ENCODE measurements at regions not wholly inside any gene's neighbourhood (a gene's known extent, or its start where the extent isn't known, plus 50 kb on each side); places are given as distances from the start of the nearest gene placed in this dataset.
A peak's percentile ranks its signal among the peaks of the same experiment; 100 is the strongest.

DNA sequence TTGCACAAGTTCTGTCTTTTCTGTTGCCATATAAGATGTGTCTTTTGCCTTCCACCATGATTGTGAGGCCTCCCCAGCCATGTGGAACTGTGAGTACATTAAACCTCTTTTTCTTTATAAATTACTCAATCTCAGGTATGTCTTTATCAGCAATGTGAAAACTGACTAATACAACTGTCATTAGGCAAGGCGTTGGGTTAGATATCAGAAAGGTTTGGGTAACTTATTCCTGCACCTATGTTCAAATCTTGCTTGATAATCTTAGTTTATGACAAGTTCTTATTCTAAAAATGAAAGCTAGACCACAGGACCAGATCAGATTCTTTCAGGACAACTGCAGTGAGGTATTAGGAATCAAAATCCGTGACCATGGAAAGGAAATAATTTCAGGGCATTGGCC is 160.6 kb upstream of the BDNF start:
- DNase-seq (ENCODE audit: low read depth), result no peak

DNA sequence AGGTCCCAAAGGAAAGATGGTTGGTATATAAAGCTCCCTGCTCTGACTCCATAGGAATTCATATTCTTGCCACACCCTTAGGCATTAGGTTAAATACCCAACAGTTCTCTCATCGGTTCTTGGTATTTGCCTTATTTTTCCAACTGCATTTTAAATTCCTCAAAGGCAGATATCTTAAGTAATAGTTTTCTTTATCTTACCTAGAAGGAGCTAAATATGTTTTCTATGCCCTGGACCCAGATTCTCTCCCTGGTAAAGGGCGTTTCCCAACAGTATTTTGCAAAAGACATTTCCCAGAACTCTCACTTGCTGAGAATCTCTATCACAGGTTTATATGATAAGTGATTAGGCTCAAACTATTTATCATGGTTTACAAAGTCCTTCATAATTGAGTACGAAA is 158.6 kb upstream of the BDNF start:
- no peak for DNase-seq (ENCODE audit: low read depth)

DNA sequence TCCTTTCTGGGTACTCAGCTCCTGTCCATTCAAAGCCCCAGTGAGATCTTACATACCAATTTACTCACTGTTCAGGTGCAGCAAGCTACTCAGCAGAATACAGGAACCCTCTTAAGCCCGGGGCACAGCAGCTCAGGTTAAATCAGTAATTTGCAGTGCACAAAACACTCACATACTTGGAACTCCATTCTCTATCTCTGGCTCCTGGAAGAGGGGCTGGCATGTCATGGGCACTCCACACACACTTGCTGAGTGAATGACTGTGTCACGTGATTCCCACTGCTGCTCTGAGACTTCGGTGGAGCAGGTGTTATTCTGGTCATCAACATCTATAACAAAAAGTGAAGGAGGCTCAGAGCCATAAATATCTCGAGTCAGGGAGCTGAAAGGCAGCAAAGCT is 157.3 kb upstream of the BDNF start:
- no peak for DNase-seq (ENCODE audit: low read depth)

DNA sequence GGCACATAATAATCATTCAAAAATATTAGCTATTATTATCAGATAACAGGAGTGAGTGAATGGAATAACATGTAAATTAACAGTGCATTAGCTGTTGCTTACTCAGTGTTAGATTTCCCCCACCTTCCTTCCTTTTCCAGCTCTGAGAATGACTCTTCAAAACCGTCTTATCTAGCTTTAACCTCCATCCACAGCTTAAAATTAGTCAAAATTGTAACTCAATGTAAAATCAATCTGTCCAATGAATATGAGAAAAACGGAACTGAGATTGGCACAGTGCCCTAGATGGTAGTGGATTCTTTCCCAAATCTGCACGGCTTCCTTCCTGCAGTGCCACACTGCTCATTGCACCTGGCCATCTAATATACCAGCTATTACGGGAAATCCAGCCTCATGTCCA is 156.8 kb upstream of the BDNF start:
- DNase-seq (ENCODE audit: low read depth), result no peak

DNA sequence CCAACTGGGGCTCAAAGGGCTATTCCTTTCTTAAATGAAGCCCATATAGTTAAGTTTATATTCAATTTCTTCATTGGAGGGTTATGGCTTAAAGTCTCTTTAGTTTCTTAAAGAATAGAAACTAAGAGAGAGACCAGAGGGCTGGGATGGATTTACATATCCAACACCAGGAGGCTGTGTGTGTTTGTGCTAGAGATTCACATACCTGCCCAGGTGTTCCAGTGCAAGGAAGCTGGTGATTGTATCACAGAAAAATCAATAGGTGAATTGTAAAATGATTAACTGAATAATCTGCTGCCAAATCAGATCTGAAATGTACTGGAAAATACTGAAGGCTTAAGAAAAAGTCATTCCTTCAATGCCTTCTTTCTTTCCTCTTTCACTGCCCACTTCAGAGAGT is 148.2 kb upstream of the BDNF start:
- DNase-seq (ENCODE audit: low read depth), result no peak

DNA sequence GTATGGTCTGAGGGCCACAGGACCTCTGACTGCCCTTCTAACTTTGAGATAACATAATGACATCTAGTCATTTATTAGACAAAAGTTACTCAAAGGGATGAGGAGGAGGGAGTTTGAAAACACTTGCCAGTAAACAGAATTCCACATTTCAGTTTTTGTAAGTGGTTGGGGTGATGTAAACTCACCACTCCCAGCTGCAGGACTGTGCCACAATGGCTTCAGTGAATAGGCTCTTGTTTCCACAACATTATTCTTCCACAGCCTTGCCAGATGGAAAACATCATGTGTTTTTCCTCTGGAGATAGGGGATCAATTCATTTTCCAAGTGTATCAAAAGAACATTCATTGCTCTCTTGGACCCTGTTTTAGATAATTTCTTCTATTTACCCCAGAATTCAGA is 147.2 kb upstream of the BDNF start:
- DNase-seq (ENCODE audit: low read depth), result no peak

DNA sequence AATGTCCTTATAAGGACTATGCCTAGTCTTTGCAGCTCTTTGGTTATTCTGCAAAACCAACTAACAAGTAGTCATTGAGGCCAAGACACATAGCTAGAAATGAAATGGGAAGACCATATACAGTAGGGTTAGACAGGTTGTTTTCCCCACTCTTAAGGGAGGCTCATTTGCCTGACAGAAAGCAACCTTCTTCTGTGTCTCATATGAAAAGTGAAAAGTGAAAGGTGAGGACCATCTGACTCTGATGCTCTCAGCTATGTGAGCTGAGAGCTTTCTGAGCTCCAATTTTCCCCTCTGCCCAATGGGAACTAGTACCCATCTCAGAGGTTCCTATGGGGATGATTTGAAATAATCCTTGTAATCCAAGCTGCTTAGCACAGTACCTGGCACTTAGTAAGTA is 142.0 kb upstream of the BDNF start:
- DNase-seq (ENCODE audit: low read depth), result no peak

DNA sequence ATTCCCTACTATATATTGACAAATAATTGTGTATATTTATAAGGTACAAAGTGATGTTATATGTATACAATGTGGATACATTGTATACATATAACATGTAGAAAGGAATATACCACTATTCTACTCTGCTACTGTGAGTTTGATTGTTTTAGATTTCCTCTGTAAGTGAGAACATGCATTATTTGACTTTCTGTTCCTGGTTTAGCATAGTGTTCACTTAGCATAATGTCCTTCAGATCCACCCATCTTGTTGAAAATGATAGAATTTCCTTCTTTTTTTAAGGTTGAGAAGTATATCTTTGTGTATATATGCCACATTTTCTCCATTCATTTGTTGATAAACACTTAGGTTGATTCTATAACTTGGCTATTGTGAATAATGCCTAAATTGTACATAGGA is 140.8 kb upstream of the BDNF start:
- DNase-seq (ENCODE audit: low read depth), result no peak

DNA sequence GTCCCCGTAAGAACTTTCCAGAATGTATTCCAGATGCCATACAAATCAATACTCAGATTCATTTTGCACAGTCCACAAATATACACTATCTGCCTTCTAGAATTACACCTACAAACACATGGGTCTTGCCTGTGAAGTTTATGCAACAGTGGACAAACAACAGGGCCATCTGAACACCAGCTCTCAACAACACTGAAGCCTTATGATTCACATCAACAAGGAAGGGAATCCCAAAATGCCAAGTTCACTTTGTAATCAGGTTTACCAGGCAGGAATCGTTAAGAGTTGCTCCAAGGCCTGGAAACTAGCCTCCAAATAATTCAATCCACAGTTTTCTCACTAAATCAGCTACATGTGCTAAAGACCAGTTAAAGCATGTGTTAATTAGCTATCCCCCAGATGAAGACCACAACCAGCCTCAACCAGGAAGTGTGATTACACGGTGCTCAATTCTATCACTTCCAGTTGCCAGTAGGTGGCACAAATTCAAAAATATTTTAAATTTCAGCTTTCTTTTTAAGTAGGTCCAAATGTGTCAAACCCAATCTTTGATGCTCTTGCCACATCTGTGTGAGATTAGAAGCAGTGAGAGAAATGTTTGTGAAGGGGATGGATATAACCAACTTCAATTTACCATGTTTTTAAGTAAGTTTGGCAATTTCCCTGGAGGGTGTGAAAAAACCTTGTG is 139.1 kb upstream of the BDNF start:
- DNase-seq (ENCODE audit: low read depth), result peak; percentile 44

DNA sequence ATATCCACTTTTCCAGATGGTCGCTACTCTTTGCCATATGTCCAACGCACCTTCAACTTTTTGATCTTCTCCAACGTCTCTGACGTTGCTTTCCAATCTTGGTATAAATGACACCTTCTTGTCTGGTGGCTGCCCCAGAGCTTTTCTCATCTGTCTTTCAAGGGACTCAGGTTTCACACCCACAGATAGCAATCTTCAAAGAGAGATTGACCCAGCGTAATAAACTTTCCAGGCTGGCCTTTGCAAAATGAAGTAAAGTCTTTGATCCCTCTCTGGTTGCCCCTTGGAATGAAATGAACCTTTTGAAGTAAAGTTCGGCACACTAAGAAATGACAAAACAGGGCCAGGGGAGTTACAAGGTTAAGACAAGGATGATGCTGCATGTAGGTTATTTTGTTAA is 138.4 kb upstream of the BDNF start:
- no peak for DNase-seq (ENCODE audit: low read depth)

DNA sequence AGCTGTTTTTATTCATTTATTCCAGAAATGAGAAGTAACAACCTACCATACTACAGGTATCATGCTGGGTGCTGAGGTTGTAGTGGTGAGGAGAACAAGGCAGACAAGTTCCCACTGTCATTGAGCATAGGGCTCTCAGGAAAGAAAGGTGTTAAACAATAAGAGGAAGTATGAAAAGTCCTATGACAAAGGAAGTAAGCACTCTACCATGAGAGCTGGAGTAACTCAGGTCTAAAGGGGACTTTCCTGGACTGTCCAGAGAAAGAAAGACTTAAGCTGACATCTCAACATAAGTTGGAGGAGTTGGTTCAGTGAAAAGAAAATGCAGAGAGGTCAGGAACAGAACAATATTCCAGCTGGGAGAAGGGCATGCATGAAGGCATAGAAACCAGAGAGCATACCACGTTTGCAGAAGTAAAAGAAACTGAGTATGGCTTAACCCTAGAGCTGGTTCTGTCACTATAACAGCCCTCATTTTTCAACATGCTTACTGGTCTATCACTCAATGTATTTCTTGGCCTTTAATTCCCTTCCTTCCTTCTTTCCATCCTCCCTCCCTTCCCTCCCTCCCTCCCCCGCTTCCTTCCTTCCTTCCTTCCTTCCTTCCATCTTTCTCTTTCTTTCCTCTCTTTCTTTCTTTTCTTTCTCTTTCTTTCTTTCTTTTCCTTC is 137.8 kb upstream of the BDNF start:
- DNase-seq (ENCODE audit: low read depth), result no peak

DNA sequence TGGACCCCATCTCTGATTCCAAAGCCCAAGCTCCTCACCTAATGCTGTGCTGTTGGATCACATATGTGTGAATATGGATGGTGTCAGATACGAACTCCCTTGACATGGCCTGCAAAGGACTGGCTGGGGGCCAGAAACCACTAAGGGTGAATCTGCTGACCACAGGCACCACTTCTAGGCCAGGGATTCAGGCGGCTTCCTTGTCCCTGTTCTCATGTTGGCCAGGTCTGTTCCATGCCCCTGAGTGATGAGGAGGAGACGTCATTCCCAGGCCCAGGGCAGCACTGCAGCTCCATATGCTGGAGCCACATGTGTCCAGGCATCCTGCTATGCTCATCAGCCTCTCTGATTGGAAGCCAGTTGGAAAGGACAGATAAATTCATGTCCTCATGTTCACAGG is 130.0 kb upstream of the BDNF start:
- DNase-seq (ENCODE audit: low read depth), result no peak

DNA sequence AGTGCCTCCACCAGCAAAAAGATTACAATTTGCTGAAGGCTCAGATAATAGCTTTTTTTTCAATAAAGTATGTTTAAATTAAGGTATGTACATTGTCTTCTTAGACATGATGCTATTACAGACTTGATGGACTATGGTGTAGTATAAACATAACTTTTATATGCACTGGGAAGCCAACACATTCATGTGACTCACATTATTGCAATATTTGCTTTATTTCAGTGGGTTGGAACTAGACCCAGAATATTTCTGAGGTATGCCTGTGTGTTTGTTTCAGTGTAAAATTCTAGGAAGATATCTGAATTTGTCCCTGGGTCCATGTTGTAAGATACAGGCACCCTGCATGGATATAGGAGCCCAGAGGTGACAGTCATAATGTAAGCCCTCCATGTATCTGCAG is 120.0 kb upstream of the BDNF start:
- DNase-seq (ENCODE audit: low read depth), result no peak

DNA sequence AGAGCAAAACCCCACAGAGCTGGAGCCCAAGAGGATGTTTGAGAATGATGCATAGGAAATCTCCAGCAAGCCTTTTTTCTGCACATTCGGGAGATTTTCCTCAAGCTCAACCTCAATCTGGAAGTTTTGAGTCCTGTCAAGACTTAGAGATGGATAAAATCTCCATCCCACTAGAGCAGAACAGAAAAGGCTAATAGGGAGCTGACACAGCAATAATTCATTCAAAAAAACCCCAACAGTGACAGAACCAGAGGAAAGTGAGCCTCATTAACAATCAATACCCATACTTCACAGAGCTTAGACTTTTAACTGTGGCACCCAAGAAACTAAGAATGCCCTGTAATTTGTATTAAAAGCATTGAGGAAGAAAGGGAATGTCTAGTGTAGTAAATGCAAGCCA is 115.9 kb upstream of the BDNF start:
- no peak for DNase-seq (ENCODE audit: low read depth)

DNA sequence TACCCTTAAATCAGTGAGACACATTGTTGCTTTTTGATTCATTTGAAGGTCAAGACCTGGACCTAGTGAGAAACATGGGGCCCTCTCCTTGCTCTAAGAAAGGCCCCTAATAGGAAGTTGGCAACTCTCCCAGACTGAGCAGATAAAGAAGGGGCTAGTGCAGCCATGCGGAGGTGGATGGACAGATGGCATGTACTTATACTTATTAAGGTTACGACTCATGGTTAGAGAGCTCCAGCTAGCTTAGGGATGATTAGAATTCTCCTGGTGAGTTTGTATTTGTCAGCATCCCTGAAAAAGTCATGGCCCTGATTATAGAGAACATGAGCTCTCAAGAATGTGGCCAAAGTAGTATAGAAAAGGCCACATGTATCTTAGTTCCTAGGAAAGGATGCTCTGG is 112.1 kb upstream of the BDNF start:
- DNase-seq (ENCODE audit: low read depth), result peak; percentile 2

DNA sequence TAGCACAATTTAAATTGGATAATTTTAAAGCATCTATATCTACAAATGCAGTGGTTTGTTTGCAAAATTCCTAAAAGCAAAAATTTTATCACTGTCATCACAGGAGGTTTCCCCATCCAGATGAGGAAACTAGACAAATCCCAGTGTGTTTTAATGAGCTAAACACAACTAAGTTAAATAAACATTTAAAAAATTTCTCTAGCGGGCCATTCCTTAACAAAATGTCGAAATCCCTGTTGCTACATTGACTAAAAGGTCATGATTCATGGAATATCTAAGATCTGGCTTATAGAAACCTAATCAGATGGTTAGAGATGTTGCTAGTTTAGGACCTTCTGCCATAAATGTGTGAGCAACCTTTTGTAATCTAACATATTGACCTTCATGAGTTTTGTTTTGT is 107.3 kb upstream of the BDNF start:
- DNase-seq (ENCODE audit: low read depth), result no peak

DNA sequence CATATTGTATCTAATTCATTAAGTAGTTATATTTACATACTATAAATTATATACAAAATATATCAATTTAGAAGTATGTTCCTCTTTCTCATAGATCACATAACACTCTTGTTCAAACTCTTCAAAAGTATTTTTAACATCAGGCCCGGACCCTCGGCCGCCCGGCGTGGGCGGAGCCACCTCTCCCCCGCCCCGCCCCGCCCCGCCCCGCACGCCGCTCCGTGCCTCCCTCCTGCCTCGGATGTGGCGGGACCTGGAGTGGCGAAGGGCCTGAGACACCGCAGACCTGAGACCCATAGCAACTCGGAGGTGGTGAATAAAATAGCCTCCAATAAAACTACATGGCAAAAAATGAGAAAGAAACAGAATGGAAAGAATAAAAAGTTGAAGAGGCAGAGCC is 105.9 kb upstream of the BDNF start:
- no peak for DNase-seq (ENCODE audit: low read depth)

DNA sequence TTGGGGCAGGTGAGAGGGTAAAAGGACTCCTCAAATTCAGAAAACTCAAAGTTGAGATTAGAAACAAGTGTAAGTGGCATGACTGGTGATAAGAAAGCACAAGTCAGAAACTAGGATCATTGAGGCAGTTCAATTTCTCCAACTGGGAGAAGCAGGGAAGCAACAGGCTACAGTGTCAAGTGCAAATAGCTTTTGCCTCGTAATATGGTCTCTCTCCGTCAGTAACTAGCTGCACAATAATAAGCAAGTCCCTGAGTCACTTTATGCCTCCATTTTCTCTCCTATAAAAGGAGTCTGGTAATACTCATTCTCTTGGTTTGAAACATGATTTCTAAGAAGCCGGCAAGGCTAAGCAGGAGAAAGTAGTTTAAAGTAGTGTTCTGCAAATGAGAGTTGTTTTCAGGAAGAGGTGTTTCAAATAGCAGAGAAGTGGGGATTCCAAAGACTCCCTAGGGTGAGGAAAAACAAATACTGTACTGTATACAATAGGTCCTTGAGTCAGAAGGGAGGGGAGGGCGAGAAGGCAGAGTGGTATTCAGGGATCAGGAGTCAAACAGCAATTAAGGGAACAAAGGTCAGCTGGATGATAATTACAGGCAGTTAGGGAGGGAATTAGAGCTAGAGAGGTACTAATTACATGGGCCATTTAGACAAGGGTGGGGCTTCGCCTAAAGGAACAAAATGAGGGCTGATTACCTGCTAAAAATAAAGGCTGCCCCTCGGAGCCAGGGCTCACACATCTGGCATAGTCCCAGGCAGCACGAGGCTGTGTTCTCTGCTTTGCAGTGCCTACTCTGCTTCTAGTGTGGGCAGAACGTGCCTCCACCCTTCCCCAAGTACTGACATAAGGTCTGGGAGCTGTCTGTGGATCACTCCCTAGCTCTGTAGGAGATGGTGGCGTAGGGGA is 96.0 kb upstream of the BDNF start:
- DNase-seq (ENCODE audit: low read depth), result peak; percentile 69

DNA sequence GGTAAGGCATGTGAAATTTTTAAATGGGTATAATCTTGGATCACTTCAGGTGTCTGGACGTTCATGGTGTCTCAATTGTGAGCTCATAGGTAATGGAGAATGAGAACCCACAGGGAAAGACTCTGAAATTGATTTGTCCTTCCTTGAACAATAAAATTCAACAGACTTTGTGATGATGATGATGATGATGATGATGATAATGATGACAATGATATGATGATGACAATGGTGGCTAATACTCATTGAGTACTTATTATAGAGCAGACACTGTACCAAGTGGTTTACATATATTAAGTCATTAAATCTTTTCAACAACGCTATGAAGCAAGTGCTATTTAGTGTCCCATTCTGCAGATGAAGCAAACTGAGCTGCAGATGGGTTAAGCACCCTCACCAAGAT is 86.6 kb upstream of the BDNF start:
- DNase-seq (ENCODE audit: low read depth), result no peak

DNA sequence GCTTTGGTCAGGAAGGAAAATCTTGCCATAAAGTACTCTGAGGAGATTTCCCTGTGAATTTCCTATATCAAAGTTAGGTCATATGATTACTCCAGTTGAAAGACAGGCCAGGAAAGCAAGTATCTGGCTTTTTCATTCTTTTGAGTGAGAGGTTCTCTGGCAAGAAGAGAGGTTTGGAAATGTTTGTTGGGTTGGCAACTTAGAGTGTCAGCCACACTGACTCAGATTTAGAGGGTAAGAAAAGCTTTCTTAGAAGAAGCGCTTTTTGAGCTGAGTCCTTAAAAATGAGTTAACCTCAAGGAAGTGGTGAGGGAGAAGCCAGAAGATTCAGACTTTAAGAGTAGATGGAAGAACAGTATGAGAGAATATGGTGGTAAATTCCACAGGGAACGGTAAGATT is 86.1 kb upstream of the BDNF start:
- no peak for DNase-seq (ENCODE audit: low read depth)

DNA sequence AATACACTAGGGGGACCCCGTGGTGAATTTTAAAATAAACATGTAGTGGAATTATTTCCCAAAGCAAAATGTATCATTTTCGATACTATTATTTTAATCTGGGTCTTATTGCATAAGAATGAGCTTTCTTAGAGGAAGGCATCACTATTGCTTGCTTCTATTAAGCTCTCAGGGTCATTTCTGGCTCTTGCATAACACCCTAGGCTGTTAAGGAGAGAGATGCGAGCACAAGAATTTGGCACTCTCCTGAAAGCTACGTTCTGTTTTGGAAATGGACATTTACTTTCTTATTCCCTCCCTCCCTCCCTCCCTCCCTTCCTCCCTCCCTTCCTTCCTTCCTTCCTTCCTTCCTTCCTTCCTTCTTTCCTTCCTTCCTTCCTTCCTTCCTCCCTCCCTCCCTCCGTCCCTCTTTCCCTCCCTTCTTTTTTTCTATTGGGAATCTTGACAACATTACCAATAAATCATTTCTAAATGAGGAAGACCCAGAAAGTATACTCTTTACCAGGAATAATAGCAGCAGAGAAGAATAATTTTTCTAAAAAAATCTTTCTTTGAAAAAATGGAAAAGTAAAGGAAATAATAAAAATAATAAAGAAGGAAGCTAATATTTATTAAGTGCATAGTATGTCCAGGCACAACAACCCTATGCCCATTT is 83.6 kb upstream of the BDNF start:
- no peak for DNase-seq (ENCODE audit: low read depth)

DNA sequence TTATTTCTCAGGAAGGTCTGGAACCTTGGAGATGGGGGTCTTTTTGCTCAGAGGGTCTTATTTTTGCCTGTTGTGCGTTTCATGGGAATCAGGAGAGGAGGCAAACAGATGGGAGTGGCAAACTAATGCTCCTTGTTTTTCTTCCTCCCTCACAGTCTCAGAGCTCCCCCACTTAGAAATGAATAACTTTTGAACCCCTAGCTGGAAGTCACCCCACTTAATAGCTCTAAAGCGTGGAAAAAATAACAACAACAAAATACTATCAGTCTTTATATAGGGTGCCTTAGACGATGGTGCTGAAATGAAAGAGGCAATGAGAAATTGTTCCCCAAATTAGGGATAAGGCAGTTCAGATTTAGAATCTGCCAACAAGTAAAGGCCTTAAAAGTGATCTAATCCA is 76.8 kb upstream of the BDNF start:
- DNase-seq (ENCODE audit: low read depth), result peak; percentile 81

DNA sequence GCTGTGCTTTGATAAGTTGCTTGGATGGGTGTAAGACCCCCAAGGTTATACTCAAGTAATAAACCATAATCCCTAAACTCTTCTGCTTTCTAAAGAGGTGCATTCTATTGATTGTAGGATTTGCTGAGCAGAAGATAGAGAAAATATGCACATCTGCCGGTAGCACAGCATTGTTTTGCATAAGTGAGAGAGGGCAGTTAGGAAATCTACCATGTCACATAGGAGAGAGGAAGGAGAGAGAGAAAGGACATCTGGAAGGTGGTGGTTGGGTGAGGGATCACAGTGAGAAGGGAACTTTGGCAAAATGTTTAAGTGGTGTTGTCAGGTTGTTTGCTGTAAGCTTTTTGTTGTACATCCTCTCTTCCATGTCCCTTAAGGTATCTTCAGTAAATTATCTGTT is 73.6 kb upstream of the BDNF start:
- DNase-seq (ENCODE audit: low read depth), result no peak

Data from renal cortical epithelial cell (primary cell).